A673 (cell line): ENCODE measurements at regions not wholly inside any gene's neighbourhood (a gene's known extent, or its start where the extent isn't known, plus 50 kb on each side); places are given as distances from the start of the nearest gene placed in this dataset.

Experiments
- BruUV-seq: library from RNA; stranded (reverse); fragments of 400-500 nt; replicated peaks from 2 replicates; lab custom pipeline; 2021; lab: Mats Ljungman, UMichigan
- CTCF ChIA-PET: fragments of 300-600 bp; sonication (Branson Sonifier 250); formaldehyde crosslinking; loops from one replicate; lab custom pipeline; 2022; ENCODE audit warnings: antibody characterized with exemption; lab: Charles Lee
- POLR2A ChIA-PET: fragments of 300-600 bp; sonication (Branson Sonifier 250); formaldehyde crosslinking; loops from one replicate; lab custom pipeline; 2022; ENCODE audit warnings: antibody characterized with exemption; ENCODE audit not compliant: low non-redundant PET; lab: Charles Lee
- DNase-seq: peaks from one replicate; pipeline ENCODE4 v3.0.0-alpha.2; 2015; ENCODE audit warnings: low spot score
- H3K27ac ChIP-seq: fragments of 200-600 bp; sonication (generic); 2 replicates; pipeline ENCODE4 v1.5.1; 2016; ENCODE audit warnings: mixed run types, low read depth, mild to moderate bottlenecking, mixed read lengths, antibody characterized with exemption, low read length; ENCODE audit not compliant: poor library complexity, severe bottlenecking
- H3K27me3 ChIP-seq: fragments of 200-600 bp; sonication (generic); replicated peaks from 2 replicates; pipeline ENCODE4 v1.6.1; 2017; ENCODE audit warnings: mixed run types, low read depth, mild to moderate bottlenecking, mixed read lengths, antibody characterized with exemption, low read length; ENCODE audit not compliant: insufficient read depth, poor library complexity
- H3K36me3 ChIP-seq: fragments of 200-600 bp; sonication (generic); 2 replicates; pipeline ENCODE4 v1.6.1; 2016; ENCODE audit warnings: mixed run types, mild to moderate bottlenecking, mixed read lengths, antibody characterized with exemption, low read length; ENCODE audit not compliant: insufficient read depth, poor library complexity, severe bottlenecking
- H3K4me1 ChIP-seq: fragments of 200-600 bp; sonication (generic); 2 replicates; pipeline ENCODE4 v1.6.1; 2017; ENCODE audit warnings: mixed run types, mild to moderate bottlenecking, mixed read lengths, antibody characterized with exemption, low read length; ENCODE audit not compliant: insufficient read depth, poor library complexity, severe bottlenecking
- H3K4me3 ChIP-seq: fragments of 200-600 bp; sonication (generic); 2 replicates; pipeline ENCODE4 v1.5.1; 2016; ENCODE audit warnings: low read depth, mixed run types, mild to moderate bottlenecking, mixed read lengths, low read length; ENCODE audit not compliant: poor library complexity, severe bottlenecking
- H3K9me3 ChIP-seq: fragments of 200-600 bp; sonication (generic); 2 replicates; pipeline ENCODE4 v1.6.1; 2016; ENCODE audit warnings: mixed run types, low read depth, mild to moderate bottlenecking, mixed read lengths, antibody characterized with exemption, low read length; ENCODE audit not compliant: poor library complexity, severe bottlenecking
- CTCF ChIP-seq: fragments of 300-800, 200-600 bp; sonication (generic); conservative IDR thresholded peaks from 2 replicates; pipeline ENCODE4 v1.5.1; 2017; ENCODE audit warnings: low read depth, mild to moderate bottlenecking, antibody characterized with exemption, low read length, moderate library complexity, mixed read lengths
- EZH2 ChIP-seq: fragments of 200-600 bp; sonication (generic); IDR thresholded peaks from 2 replicates; pipeline ENCODE4 v1.6.1; 2017; ENCODE audit warnings: borderline replicate concordance, low read depth, mild to moderate bottlenecking, mixed read lengths, antibody characterized with exemption, low read length; ENCODE audit not compliant: poor library complexity, severe bottlenecking
- intact Hi-C: fragments of 100-400 bp; cut with micrococcal nuclease; formaldehyde crosslinking; loops from one replicate; pipeline ENCODE4 v1.10.0; 2022; ENCODE audit not compliant: unreplicated experiment

GRCh38 chr2:64234150-64234549 is 89.9 kb upstream of the PELI1 start:
- Histone ChIP-seq H3K36me3 (no peaks in the 10 kb centered on the region), H3K27ac (no peak overlapping the region), H3K27me3 (no peaks in the 10 kb centered on the region), H3K9me3 (no peaks in the 10 kb centered on the region), H3K4me1 (no peaks in the 10 kb centered on the region), H3K4me3 (no peak overlapping the region)
- BruUV-seq: no TSS peak
- DNase-seq: no peak
- TF ChIP-seq CTCF (no peak), EZH2 (no peak)
- intact Hi-C loops: no loop called here
- CTCF ChIA-PET: no interaction called here
- POLR2A ChIA-PET: no interaction called here

GRCh38 chr2:64234785-64235184 is 90.6 kb upstream of the PELI1 start:
- Histone ChIP-seq H3K4me3 (no peak overlapping the region), H3K9me3 (no peaks in the 10 kb centered on the region), H3K27me3 (no peaks in the 10 kb centered on the region), H3K4me1 (no peaks in the 10 kb centered on the region), H3K36me3 (no peaks in the 10 kb centered on the region), H3K27ac (no peak overlapping the region)
- POLR2A ChIA-PET: no interaction called here
- CTCF ChIA-PET: no interaction called here
- TF ChIP-seq EZH2 (no peak), CTCF (no peak)
- DNase-seq: no peak
- BruUV-seq: no TSS peak
- intact Hi-C loops: no loop called here

- no peak overlapping the region for H3K27ac ChIP-seq
- no peak overlapping the region for H3K4me3 ChIP-seq
- no peaks in the 10 kb centered on the region for H3K27me3 ChIP-seq
- DNase-seq: no peak
- TF ChIP-seq CTCF (no peak), EZH2 (no peak)
- H3K4me1 ChIP-seq: no peaks in the 10 kb centered on the region
- no peaks in the 10 kb centered on the region for H3K9me3 ChIP-seq
- H3K36me3 ChIP-seq: no peaks in the 10 kb centered on the region
- CTCF ChIA-PET: no interaction called here
- intact Hi-C loops: no loop called here
- POLR2A ChIA-PET: no interaction called here
- no TSS peak for BruUV-seq
Measured at GRCh38 chr2:64237266-64237665, 93.0 kb upstream of the PELI1 start.
